Activated CD8-positive, alpha-beta T cell treated with anti-CD3 and anti-CD28 coated beads, Interleukin-2, amount 10 ng/mL, durations not matched to agents 7 days and 5 days (primary cell): ENCODE measurements at regions not wholly inside any gene's neighbourhood (a gene's known extent, or its start where the extent isn't known, plus 50 kb on each side); places are given as distances from the start of the nearest gene placed in this dataset.

ENCODE experiments used
- ATAC-seq: fragments of 150-1000 bp; cut with Tn5 transposase; one replicate; pipeline ENCODE4 v1.10.0; 2021; ENCODE audit warnings: moderate library complexity
- CTCF ChIA-PET: fragments of 350-600 bp; sonication (Branson Sonifier 250); formaldehyde crosslinking; loops from one replicate; lab custom pipeline; 2021; ENCODE audit warnings: antibody characterized with exemption; lab: Charles Lee
- POLR2A ChIA-PET: fragments of 350-600 bp; sonication (Branson Sonifier 250); formaldehyde crosslinking; loops from one replicate; lab custom pipeline; 2021; ENCODE audit warnings: antibody characterized with exemption; lab: Charles Lee
- DNase-seq: peaks from one replicate; pipeline ENCODE4 v3.0.0-alpha.2; 2020
- H3K27ac Mint-ChIP-seq: one replicate; pipeline ENCODE4 v1.8.0; 2021; ENCODE audit warnings: mild to moderate bottlenecking, mixed read lengths
- H3K27me3 Mint-ChIP-seq: one replicate; pipeline ENCODE4 v1.8.0; 2021; ENCODE audit warnings: low read depth, mixed read lengths
- H3K36me3 Mint-ChIP-seq: one replicate; pipeline ENCODE4 v1.8.0; 2021; ENCODE audit warnings: low read depth, mixed read lengths
- H3K4me1 Mint-ChIP-seq: one replicate; pipeline ENCODE4 v1.8.0; 2021; ENCODE audit warnings: low read depth, mixed read lengths
- H3K4me3 Mint-ChIP-seq: one replicate; pipeline ENCODE4 v1.8.0; 2021; ENCODE audit warnings: mild to moderate bottlenecking, mixed read lengths
- H3K9me3 Mint-ChIP-seq: one replicate; pipeline ENCODE4 v1.8.0; 2022; ENCODE audit warnings: mixed read lengths; ENCODE audit not compliant: insufficient read depth

DNA sequence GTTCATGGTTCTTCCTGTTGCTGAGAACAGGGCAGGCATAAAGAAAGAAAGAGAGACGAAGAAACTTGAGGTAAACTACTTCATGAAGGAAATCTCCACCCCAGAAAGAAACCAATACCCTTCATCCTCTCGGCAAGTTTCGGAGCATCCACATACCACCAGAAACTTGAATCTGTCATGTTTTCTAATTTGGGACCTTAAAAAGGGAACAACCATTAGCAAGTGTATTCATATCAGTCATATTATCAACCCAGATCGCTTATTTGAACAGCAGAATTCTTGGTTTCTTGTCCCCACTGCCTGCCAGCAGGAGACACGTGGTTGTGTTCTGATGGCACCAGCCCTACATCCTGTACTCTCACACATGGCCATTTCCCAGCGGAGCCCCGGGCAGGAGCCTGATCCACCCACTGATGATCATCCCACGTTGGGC, 53.2 kb upstream of the FZD7 start:
- Mint-ChIP-seq H3K4me3 (no peak overlapping the region), H3K36me3 (no peaks in the 10 kb centered on the region), H3K27ac (no peak overlapping the region), H3K4me1 (no peaks in the 10 kb centered on the region), H3K9me3 (no peaks in the 10 kb centered on the region), H3K27me3 (peaks cover 3% of the 10 kb centered on the region)
- CTCF ChIA-PET: no interaction called here
- no peak for ATAC-seq
- DNase-seq: no peak
- POLR2A ChIA-PET: no interaction called here

DNA sequence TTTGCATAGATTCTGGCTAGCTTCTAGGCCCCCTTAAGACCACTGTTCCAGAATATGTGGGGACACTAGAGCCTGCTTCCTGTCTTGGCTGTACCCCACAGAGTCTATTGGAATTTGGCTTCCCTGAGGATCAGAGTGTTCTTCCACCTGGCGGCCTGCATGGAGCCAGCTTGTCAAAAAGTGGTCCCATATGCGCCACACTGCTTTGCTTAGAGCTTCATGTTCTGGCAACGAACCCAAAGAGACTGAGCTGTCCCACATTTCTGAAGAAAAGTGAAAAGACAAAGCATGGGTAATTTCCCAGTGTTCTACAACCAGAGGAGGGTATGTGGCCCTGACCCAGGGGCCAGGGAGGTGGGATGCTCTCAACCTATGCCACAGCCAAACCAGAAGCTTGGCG, 52.7 kb upstream of the FZD7 start:
- Mint-ChIP-seq H3K27me3 (peaks cover 3% of the 10 kb centered on the region), H3K4me3 (no peak overlapping the region), H3K36me3 (no peaks in the 10 kb centered on the region), H3K4me1 (no peaks in the 10 kb centered on the region), H3K9me3 (no peaks in the 10 kb centered on the region), H3K27ac (no peak overlapping the region)
- ATAC-seq (no peak), DNase-seq (no peak)
- ChIA-PET POLR2A (no interaction called here), CTCF (no interaction called here)

DNA sequence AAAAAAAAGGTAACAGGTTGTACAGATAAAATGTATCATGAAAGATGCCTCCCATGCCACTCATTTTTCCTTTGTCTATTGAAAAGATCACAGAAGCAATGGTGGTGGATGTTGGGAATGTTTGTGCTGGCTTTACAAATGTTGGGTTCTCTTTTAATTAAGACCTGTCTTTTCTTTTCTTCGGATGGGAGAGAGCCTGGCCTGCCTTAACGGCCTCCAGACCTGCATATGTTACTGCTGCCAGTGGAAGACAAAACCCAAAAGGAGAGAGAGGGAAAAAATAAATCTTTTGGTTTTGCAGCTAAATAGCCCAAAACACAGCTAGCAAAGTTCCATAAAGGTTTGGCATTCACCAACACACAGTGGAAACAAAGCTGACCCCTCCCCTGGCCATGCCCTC, 50.5 kb upstream of the FZD7 start:
- CTCF ChIA-PET: no interaction called here
- H3K27ac Mint-ChIP-seq: no peak overlapping the region
- ATAC-seq (no peak), DNase-seq (no peak)
- no peaks in the 10 kb centered on the region for H3K36me3 Mint-ChIP-seq
- H3K4me3 Mint-ChIP-seq: no peak overlapping the region
- H3K9me3 Mint-ChIP-seq: no peaks in the 10 kb centered on the region
- H3K27me3 Mint-ChIP-seq: no peaks in the 10 kb centered on the region
- POLR2A ChIA-PET: no interaction called here
- H3K4me1 Mint-ChIP-seq: no peaks in the 10 kb centered on the region

DNA sequence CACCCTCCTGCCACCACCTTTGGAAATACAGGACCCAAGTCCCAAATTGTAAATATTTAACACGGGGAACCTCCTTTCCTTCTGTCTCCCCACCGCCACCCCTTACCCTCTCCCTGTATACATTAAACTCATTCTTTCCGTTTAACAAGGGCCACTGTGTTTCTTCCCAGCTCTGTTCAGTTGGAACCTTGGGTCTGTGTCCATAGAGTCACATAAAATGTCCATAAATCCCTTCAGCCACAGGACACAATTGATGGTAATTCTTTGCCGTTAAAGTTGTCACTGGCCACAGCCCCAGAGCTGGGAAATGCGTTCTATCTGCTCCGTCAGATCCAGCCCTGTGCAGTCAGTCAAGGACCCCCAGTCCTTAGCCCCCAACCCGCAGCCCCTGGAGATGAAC, 49.9 kb upstream of the FZD7 start:
- ChIA-PET CTCF (no interaction called here), POLR2A (no interaction called here)
- DNase-seq (no peak), ATAC-seq (no peak)
- H3K36me3 Mint-ChIP-seq: no peaks in the 10 kb centered on the region
- no peaks in the 10 kb centered on the region for H3K27me3 Mint-ChIP-seq
- no peak overlapping the region for H3K27ac Mint-ChIP-seq
- H3K4me3 Mint-ChIP-seq: no peak overlapping the region
- H3K4me1 Mint-ChIP-seq: no peaks in the 10 kb centered on the region
- H3K9me3 Mint-ChIP-seq: no peaks in the 10 kb centered on the region
